Coronary artery (tissue), 2 donors: ENCODE measurements at regions not wholly inside any gene's neighbourhood (a gene's known extent, or its start where the extent isn't known, plus 50 kb on each side); places are given as distances from the start of the nearest gene placed in this dataset.

ENCODE experiments used
- DNase-seq: peaks from one replicate; pipeline ENCODE4 v3.0.0-alpha.2; 2017; ENCODE audit warnings: low spot score
- H3K27ac ChIP-seq, 2 donors: fragments of 200-600 bp; sonication (generic); one replicate each; pipeline ENCODE4 v1.5.1; 2016 to 2019
- H3K4me3 ChIP-seq: fragments of 200-600 bp; sonication (generic); 2 replicates; pipeline ENCODE4 v1.5.1; 2016; ENCODE audit warnings: mild to moderate bottlenecking, moderate library complexity
- CTCF ChIP-seq: fragments of 200-600 bp; sonication (generic); IDR thresholded peaks from one replicate; pipeline ENCODE4 v1.5.1; 2019; ENCODE audit warnings: antibody characterized with exemption

- no peak for TF ChIP-seq CTCF
- no peak for DNase-seq
- H3K27ac ChIP-seq: no peak overlapping the region
- H3K4me3 ChIP-seq: no peak overlapping the region
These were observed 478.2 kb upstream of the EEF2KMT start for GRCh38 chr16:5575646-5576245.

GRCh38 chr16:5575121-5575520 lies 477.5 kb upstream of the EEF2KMT start:
- H3K4me3 ChIP-seq: no peak overlapping the region
- DNase-seq: no peak
- TF ChIP-seq CTCF: no peak
- no peak overlapping the region for H3K27ac ChIP-seq

GRCh38 chr16:5572056-5572455 lies 474.5 kb upstream of the EEF2KMT start:
- Histone ChIP-seq H3K4me3 (no peak overlapping the region), H3K27ac (no peak overlapping the region)
- TF ChIP-seq CTCF: no peak
- no peak for DNase-seq

- Histone ChIP-seq H3K27ac (no peak overlapping the region), H3K4me3 (no peak overlapping the region)
- DNase-seq: no peak
- TF ChIP-seq CTCF: no peak
These were observed 473.9 kb upstream of the EEF2KMT start for GRCh38 chr16:5571446-5571845.

- Histone ChIP-seq H3K27ac (no peak overlapping the region), H3K4me3 (no peak overlapping the region)
- TF ChIP-seq CTCF: no peak
- DNase-seq: no peak
These were observed 464.2 kb upstream of the EEF2KMT start for GRCh38 chr16:5561800-5562199.

- H3K4me3 ChIP-seq: no peak overlapping the region
- no peak for DNase-seq
- H3K27ac ChIP-seq: no peak overlapping the region
- TF ChIP-seq CTCF: no peak
These were observed 462.5 kb upstream of the EEF2KMT start for GRCh38 chr16:5560084-5560483.

GRCh38 chr16:5557966-5558365 lies 460.4 kb upstream of the EEF2KMT start:
- no peak for TF ChIP-seq CTCF
- no peak for DNase-seq

More at GRCh38 chr16:5557966-5558365, 460.4 kb upstream of the EEF2KMT start:
- H3K27ac ChIP-seq: no peak overlapping the region
- no peak overlapping the region for H3K4me3 ChIP-seq
